ENCODE measurements at regions not wholly inside any gene's neighbourhood (a gene's known extent, or its start where the extent isn't known, plus 50 kb on each side); places are given as distances from the start of the nearest gene placed in this dataset.

DNA sequence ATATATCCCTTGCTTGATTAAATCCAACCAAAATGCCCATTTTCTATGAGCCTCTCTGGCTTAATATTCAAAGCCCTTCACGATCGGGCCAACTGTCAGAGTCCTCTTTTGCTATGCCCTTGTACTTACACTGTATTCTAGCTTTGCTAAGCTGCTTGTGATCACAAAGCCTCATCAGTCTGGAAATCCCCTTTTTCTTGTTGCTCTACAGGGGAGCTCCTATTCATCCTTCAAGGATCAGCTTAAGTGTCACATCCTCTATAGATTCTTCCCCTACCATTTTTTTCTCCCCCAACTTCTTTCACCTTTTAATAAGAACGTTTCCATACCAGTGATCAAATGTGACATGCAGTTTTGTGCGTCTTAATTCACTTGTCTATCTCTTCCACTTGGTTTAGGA lies 450.4 kb upstream of the CHD1 start:
- TF ChIP-seq, protein P1, sequence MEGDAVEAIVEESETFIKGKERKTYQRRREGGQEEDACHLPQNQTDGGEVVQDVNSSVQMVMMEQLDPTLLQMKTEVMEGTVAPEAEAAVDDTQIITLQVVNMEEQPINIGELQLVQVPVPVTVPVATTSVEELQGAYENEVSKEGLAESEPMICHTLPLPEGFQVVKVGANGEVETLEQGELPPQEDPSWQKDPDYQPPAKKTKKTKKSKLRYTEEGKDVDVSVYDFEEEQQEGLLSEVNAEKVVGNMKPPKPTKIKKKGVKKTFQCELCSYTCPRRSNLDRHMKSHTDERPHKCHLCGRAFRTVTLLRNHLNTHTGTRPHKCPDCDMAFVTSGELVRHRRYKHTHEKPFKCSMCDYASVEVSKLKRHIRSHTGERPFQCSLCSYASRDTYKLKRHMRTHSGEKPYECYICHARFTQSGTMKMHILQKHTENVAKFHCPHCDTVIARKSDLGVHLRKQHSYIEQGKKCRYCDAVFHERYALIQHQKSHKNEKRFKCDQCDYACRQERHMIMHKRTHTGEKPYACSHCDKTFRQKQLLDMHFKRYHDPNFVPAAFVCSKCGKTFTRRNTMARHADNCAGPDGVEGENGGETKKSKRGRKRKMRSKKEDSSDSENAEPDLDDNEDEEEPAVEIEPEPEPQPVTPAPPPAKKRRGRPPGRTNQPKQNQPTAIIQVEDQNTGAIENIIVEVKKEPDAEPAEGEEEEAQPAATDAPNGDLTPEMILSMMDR (conservative IDR thresholded peaks at IDR 0.05; ENCODE audit: low read depth, low read length) = no peak
- no peak for TF ChIP-seq EZH2 (IDR thresholded peaks at IDR 0.05; ENCODE audit: low read length, unreplicated experiment)

All from PC-3 (cell line).